ENCODE measurements at regions not wholly inside any gene's neighbourhood (a gene's known extent, or its start where the extent isn't known, plus 50 kb on each side); places are given as distances from the start of the nearest gene placed in this dataset.

GRCh38 chr5:61704289-61704688 is 372.2 kb downstream of the ZSWIM6 start:
- Histone ChIP-seq H3K4me2 (ENCODE audit: insufficient read depth, low read length) (no peak overlapping the region), H2AFZ (ENCODE audit: low read depth, low read length) (no peak overlapping the region), H3K79me2 (ENCODE audit: control insufficient read depth, insufficient read depth, low read length) (no peaks in the 10 kb centered on the region), H3K4me1 (ENCODE audit: control insufficient read depth, extremely low read depth, insufficient read depth, low read length) (no peaks in the 10 kb centered on the region), H3K9ac (replicated peaks; ENCODE audit: extremely low read depth, insufficient read depth, low read length) (no peak overlapping the region), H3K9me1 (replicated peaks; ENCODE audit: control insufficient read depth, extremely low read depth, insufficient read depth, low read length) (no peaks in the 10 kb centered on the region), H3K4me3 (replicated peaks in 1 of 3; ENCODE audit: insufficient read depth in 1 of 3, low read depth in 1 of 3, low read length in 3 of 3) (no peak overlapping the region), H3K9me3 (replicated peaks; ENCODE audit: control insufficient read depth, insufficient read depth, low read length) (no peaks in the 10 kb centered on the region), H3K36me3 (ENCODE audit: control insufficient read depth in 2 of 2, extremely low read depth in 1 of 2, insufficient read depth in 2 of 2, low read length in 2 of 2) (no peaks in the 10 kb centered on the region), H3K27ac (ENCODE audit: insufficient read depth, low read depth, low read length) (no peak overlapping the region), H4K20me1 (replicated peaks; ENCODE audit: control insufficient read depth, extremely low read depth, insufficient read depth, low read length) (no peaks in the 10 kb centered on the region), H3K27me3 (ENCODE audit: control insufficient read depth in 2 of 2, insufficient read depth in 2 of 2, low read length in 2 of 2) (peaks cover 0 to 6% of the 10 kb centered on the region in 2 experiments)
- no peak for TF ChIP-seq CTCF (IDR thresholded peaks at IDR 0.05; ENCODE audit: extremely low read depth in 1 of 2, insufficient read depth in 1 of 2, low read depth in 1 of 2, low read length in 2 of 2)
- no peak for TF ChIP-seq POLR2A (IDR thresholded peaks at IDR 0.05; ENCODE audit: low read depth, low read length)
- BruUV-seq (replicated peaks), result no TSS peak
- POLR2A ChIA-PET, result no interaction called here
- DNase-seq (ENCODE audit: low read depth, low spot score) (peak; percentile 4), FAIRE-seq (no peak)
- dilution Hi-C loops (cut with MboI; ENCODE audit: extremely low pct_ligation_motif_present, low sequenced_read_pairs), result no loop called here
- intact Hi-C loops (cut with micrococcal nuclease), result no loop called here
- CTCF ChIA-PET, result no interaction called here

- Histone ChIP-seq H2AFZ (ENCODE audit: low read depth, low read length) (no peak overlapping the region), H3K36me3 (ENCODE audit: control insufficient read depth in 2 of 2, extremely low read depth in 1 of 2, insufficient read depth in 2 of 2, low read length in 2 of 2) (no peaks in the 10 kb centered on the region), H4K20me1 (replicated peaks; ENCODE audit: control insufficient read depth, extremely low read depth, insufficient read depth, low read length) (no peaks in the 10 kb centered on the region), H3K4me1 (ENCODE audit: control insufficient read depth, extremely low read depth, insufficient read depth, low read length) (no peaks in the 10 kb centered on the region), H3K9ac (replicated peaks; ENCODE audit: extremely low read depth, insufficient read depth, low read length) (no peak overlapping the region), H3K27ac (ENCODE audit: insufficient read depth, low read depth, low read length) (no peak overlapping the region), H3K79me2 (ENCODE audit: control insufficient read depth, insufficient read depth, low read length) (no peaks in the 10 kb centered on the region), H3K9me3 (replicated peaks; ENCODE audit: control insufficient read depth, insufficient read depth, low read length) (no peaks in the 10 kb centered on the region), H3K4me2 (ENCODE audit: insufficient read depth, low read length) (no peak overlapping the region), H3K4me3 (replicated peaks in 1 of 3; ENCODE audit: insufficient read depth in 1 of 3, low read depth in 1 of 3, low read length in 3 of 3) (no peak overlapping the region), H3K9me1 (replicated peaks; ENCODE audit: control insufficient read depth, extremely low read depth, insufficient read depth, low read length) (no peaks in the 10 kb centered on the region), H3K27me3 (ENCODE audit: control insufficient read depth in 2 of 2, insufficient read depth in 2 of 2, low read length in 2 of 2) (peaks cover 0 to 2% of the 10 kb centered on the region in 2 experiments)
- FAIRE-seq (no peak), DNase-seq (ENCODE audit: low read depth, low spot score) (no peak)
- no TSS peak for BruUV-seq (replicated peaks)
- POLR2A ChIA-PET, result no interaction called here
- intact Hi-C loops (cut with micrococcal nuclease), result no loop called here
- CTCF ChIA-PET, result no interaction called here
- TF ChIP-seq MYC (IDR thresholded peaks at IDR 0.05; ENCODE audit: low read depth, low read length), result no peak
- no peak for TF ChIP-seq GATA2 (IDR thresholded peaks at IDR 0.05; ENCODE audit: insufficient read depth, insufficient read length, low read depth, low read length)
- no peak for TF ChIP-seq EZH2 (IDR thresholded peaks at IDR 0.05; ENCODE audit: borderline replicate concordance, low read depth, low read length, severe bottlenecking)
- TF ChIP-seq POLR2AphosphoS5 (IDR thresholded peaks at IDR 0.05; ENCODE audit: insufficient read depth, low read depth, low read length), result no peak
- TF ChIP-seq POLR2A (IDR thresholded peaks at IDR 0.05; ENCODE audit: low read depth, low read length), result no peak
- TF ChIP-seq FOS (IDR thresholded peaks at IDR 0.05; ENCODE audit: borderline replicate concordance, insufficient read depth, low read length), result no peak
- TF ChIP-seq CTCF (IDR thresholded peaks at IDR 0.05; ENCODE audit: extremely low read depth in 1 of 2, insufficient read depth in 1 of 2, low read depth in 1 of 2, low read length in 2 of 2), result no peak
- dilution Hi-C loops (cut with MboI; ENCODE audit: extremely low pct_ligation_motif_present, low sequenced_read_pairs), result no loop called here
Measured at GRCh38 chr5:61706751-61707150, 374.7 kb downstream of the ZSWIM6 start.
